H54 (cell line): ENCODE measurements at regions not wholly inside any gene's neighbourhood (a gene's known extent, or its start where the extent isn't known, plus 50 kb on each side); places are given as distances from the start of the nearest gene placed in this dataset.
"Not testable (repeated sequence)": the region's sequence is repeated elsewhere in the genome, so short reads cannot be mapped to it uniquely, and the experiment has no call there.

Source experiments
- DNase-seq: peaks from one replicate; pipeline ENCODE4 v3.0.0; 2011; ENCODE audit warnings: low spot score, mixed read lengths; ENCODE audit not compliant: insufficient read length
- FAIRE-seq: peaks from 3 replicates; lab custom pipeline; 2011; peaks lifted over from hg19 to GRCh38; lab: Jason Lieb, UNC
- POLR2A ChIP-seq: IDR thresholded peaks from 2 replicates; pipeline ENCODE4 v1.6.1; 2011; ENCODE audit warnings: low read depth, mild to moderate bottlenecking, low read length

GRCh38 chr13:90713441-90714133 lies 633.9 kb upstream of the MIR17HG start:
- FAIRE-seq (no peak), DNase-seq (no peak)
- no peak for TF ChIP-seq POLR2A

GRCh38 chr13:90715485-90715884 lies 632.0 kb upstream of the MIR17HG start:
- no peak for FAIRE-seq
- DNase-seq = no peak
- TF ChIP-seq POLR2A = no peak

GRCh38 chr13:90717451-90717936 lies 630.0 kb upstream of the MIR17HG start:
- no peak for TF ChIP-seq POLR2A
- FAIRE-seq = peak; percentile 99
- DNase-seq = peak; percentile 15

- DNase-seq (no peak), FAIRE-seq (no peak)
- no peak for TF ChIP-seq POLR2A
These were observed 628.0 kb upstream of the MIR17HG start for GRCh38 chr13:90719461-90719860.

GRCh38 chr13:90721937-90722336 lies 625.5 kb upstream of the MIR17HG start:
- FAIRE-seq = no peak
- no peak for DNase-seq
- TF ChIP-seq POLR2A = no peak

GRCh38 chr13:90723381-90723780 lies 624.1 kb upstream of the MIR17HG start:
- no peak for TF ChIP-seq POLR2A
- no peak for FAIRE-seq
- no peak for DNase-seq

- no peak for DNase-seq
- FAIRE-seq = no peak
- TF ChIP-seq POLR2A = no peak
These were observed 621.1 kb upstream of the MIR17HG start for GRCh38 chr13:90726375-90726774.

- FAIRE-seq = no peak
- no peak for TF ChIP-seq POLR2A
- no peak for DNase-seq
These were observed 615.4 kb upstream of the MIR17HG start for GRCh38 chr13:90732049-90732448.

GRCh38 chr13:90734497-90734896 lies 613.0 kb upstream of the MIR17HG start:
- FAIRE-seq = not testable (repeated sequence)

GRCh38 chr13:90738881-90739280 lies 608.6 kb upstream of the MIR17HG start:
- no peak for FAIRE-seq
- no peak for DNase-seq

More at GRCh38 chr13:90734497-90734896, 613.0 kb upstream of the MIR17HG start:
- DNase-seq = not testable (repeated sequence)

GRCh38 chr13:90740099-90740498 lies 607.4 kb upstream of the MIR17HG start:
- DNase-seq (no peak), FAIRE-seq (no peak)
- no peak for TF ChIP-seq POLR2A

More at GRCh38 chr13:90738881-90739280, 608.6 kb upstream of the MIR17HG start:
- TF ChIP-seq POLR2A = no peak

GRCh38 chr13:90742381-90742780 lies 605.1 kb upstream of the MIR17HG start:
- DNase-seq (no peak), FAIRE-seq (no peak)
- TF ChIP-seq POLR2A = no peak

GRCh38 chr13:90746230-90746629 lies 601.3 kb upstream of the MIR17HG start:
- DNase-seq (no peak), FAIRE-seq (no peak)
- TF ChIP-seq POLR2A = no peak

- no peak for DNase-seq
- no peak for TF ChIP-seq POLR2A
- no peak for FAIRE-seq
These were observed 597.5 kb upstream of the MIR17HG start for GRCh38 chr13:90750021-90750420.

GRCh38 chr13:90751026-90751425 lies 596.5 kb upstream of the MIR17HG start:
- FAIRE-seq = no peak
- no peak for DNase-seq
- TF ChIP-seq POLR2A = no peak

- FAIRE-seq (peak; percentile 77), DNase-seq (no peak)
- TF ChIP-seq POLR2A = no peak
These were observed 595.4 kb upstream of the MIR17HG start for GRCh38 chr13:90752070-90752469.
